Upper lobe of left lung (tissue), 6 donors: ENCODE measurements at regions not wholly inside any gene's neighbourhood (a gene's known extent, or its start where the extent isn't known, plus 50 kb on each side); places are given as distances from the start of the nearest gene placed in this dataset.
A peak's percentile ranks its signal among the peaks of the same experiment; 100 is the strongest.

Experiments used
- ATAC-seq, 2 donors: fragments of 200-7000 bp; cut with Tn5 transposase; one replicate each; pipeline ENCODE4 v1.9.1; 2022; ENCODE audit warnings: mild to moderate bottlenecking in 2 of 2, moderate library complexity in 2 of 2; ENCODE audit not compliant: low FRiP score in 2 of 2
- DNase-seq, 2 donors: peaks; one replicate each; pipeline ENCODE4 v3.0.0-alpha.2; 2019 to 2020
- H3K27ac ChIP-seq, 4 donors: fragments of 200-600 bp; sonication (generic); one replicate each; pipeline ENCODE4 v1.5.1; 2016 to 2019
- H3K27me3 ChIP-seq, 4 donors: fragments of 200-600 bp; sonication (generic); one replicate each; pipeline ENCODE4 v1.5.1; 2017 to 2019
- H3K36me3 ChIP-seq, 4 donors: fragments of 200-600 bp; sonication (generic); one replicate each; pipeline ENCODE4 v1.5.1; 2016 to 2019
- H3K4me1 ChIP-seq, 4 donors: fragments of 200-600 bp; sonication (generic); one replicate each; pipeline ENCODE4 v1.5.1; 2018 to 2019
- H3K4me3 ChIP-seq, 4 donors: fragments of 200-600 bp; sonication (generic); one replicate each; pipeline ENCODE4 v1.5.1; 2017 to 2019; ENCODE audit warnings: mild to moderate bottlenecking in 2 of 4, moderate library complexity in 1 of 4
- H3K9me3 ChIP-seq, 4 donors: fragments of 200-600 bp; sonication (generic); one replicate each; pipeline ENCODE4 v1.5.1; 2018 to 2019
- EP300 ChIP-seq, 4 donors: sonication (generic); formaldehyde crosslinking; IDR thresholded peaks; one replicate each; pipeline ENCODE4 v1.5.1; 2017; ENCODE audit warnings: antibody characterized with exemption in 4 of 4, control low read depth in 2 of 4
- POLR2A ChIP-seq, 4 donors: fragments of 450-650 bp; IDR thresholded peaks; one replicate each; pipeline ENCODE4 v1.5.1; 2016 to 2017; ENCODE audit warnings: antibody characterized with exemption in 4 of 4, mild to moderate bottlenecking in 2 of 4
- POLR2AphosphoS5 ChIP-seq, 2 donors: sonication (generic); formaldehyde crosslinking; IDR thresholded peaks; one replicate each; pipeline ENCODE4 v1.5.1; 2017; ENCODE audit warnings: antibody characterized with exemption in 2 of 2
- WGBS, 2 donors: methylation state at CpG; one replicate each; pipeline ENCODE4 v1.1.5; 2017 to 2018; 5-methylcytosine and 5-hydroxymethylcytosine counted together
- TF ChIP-seq, protein P1 (sequence below), 6 experiments: fragments of 450-650 bp in 4 of 6; fragments of 200-600 bp in 2 of 6; sonication (generic) in 2 of 6; IDR thresholded peaks; one replicate each; pipeline ENCODE4 v1.5.1; 2016 to 2019; ENCODE audit warnings: antibody characterized with exemption in 6 of 6
- donor health status: DM: no; HTN: no; CAD: no; lungs with moderate emphysema.
- donor health status: DM: no; HTN: yes; CAD: no; lungs with severe emphysema.

DNA sequence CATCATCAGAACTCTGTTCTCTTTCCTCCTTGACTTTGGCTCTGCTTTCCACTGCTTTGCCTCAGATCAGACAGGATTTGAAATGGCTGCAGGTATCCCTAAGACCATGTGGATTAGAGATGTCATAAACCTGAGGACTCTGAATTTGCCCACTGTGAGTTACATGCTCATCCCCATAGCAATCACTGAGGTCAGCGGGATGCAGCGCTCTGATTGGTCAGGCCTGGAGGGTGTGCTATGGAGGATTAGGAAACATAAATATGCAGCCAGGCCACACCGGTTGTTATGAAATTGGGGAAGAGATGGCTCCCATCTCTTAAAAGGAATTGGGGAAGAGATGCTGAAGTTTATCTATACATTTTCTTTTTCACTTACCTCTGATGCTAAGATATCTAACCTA, 73.7 kb upstream of the DNAJC10 start:
- no peaks in the 10 kb centered on the region for H3K9me3 ChIP-seq
- H3K36me3 ChIP-seq: no peaks in the 10 kb centered on the region
- no peak for TF ChIP-seq POLR2AphosphoS5 (IDR thresholded peaks at IDR 0.05)
- TF ChIP-seq EP300 (IDR thresholded peaks at IDR 0.05): no peak
- no peak overlapping the region for H3K27ac ChIP-seq
- WGBS, 2 donors: 64 to 66% methylated on average over 3 of the region's 3 CpGs
- no peaks in the 10 kb centered on the region for H3K27me3 ChIP-seq
- no peak overlapping the region for H3K4me3 ChIP-seq
- no peaks in the 10 kb centered on the region for H3K4me1 ChIP-seq
- DNase-seq (peak in 1 of 2 donors; percentile 53), ATAC-seq (peak in 1 of 2 donors; percentile 60)

DNA sequence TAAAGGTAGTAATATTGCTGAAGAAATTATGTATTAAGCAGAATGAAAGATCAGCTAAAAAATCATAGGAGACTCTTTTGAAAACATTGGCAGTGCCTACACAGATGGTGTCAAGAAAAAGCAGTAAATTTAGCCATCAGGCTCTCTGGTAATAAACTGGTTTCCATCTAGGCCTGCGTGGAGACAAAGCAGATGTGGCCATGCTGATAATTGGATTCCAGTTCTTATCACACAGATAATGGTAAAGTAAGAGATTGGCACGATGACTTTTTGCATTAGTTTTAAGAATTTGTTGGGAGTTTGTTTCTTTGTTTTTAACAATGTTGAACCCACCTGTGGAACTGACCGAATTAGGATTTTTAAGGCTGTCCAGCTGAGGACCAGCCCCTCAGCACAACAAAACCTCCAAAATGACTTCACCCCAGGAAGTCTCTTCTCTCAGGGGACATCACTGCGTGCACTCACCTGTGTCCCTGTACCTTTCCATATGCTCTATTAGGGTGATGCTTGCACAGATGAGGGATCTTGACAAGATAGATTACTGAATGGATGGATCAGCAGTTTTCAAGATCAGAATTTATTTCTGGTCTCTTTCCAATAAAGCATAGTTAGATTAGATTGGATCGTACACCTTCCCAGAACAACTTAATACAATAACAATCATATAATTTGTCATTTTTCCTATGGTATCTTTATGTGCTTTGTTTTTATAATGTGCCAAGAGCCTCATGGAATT, 69.1 kb upstream of the DNAJC10 start:
- ATAC-seq (no peak), DNase-seq (no peak)
- no peak overlapping the region for H3K27ac ChIP-seq
- no peaks in the 10 kb centered on the region for H3K36me3 ChIP-seq
- H3K4me1 ChIP-seq: peaks cover 0 to 3% (median 0%) of the 10 kb centered on the region in 4 donors
- H3K27me3 ChIP-seq: no peaks in the 10 kb centered on the region
- H3K4me3 ChIP-seq: no peak overlapping the region
- TF ChIP-seq EP300 (IDR thresholded peaks at IDR 0.05) (no peak), POLR2A (IDR thresholded peaks at IDR 0.05) (no peak), POLR2AphosphoS5 (IDR thresholded peaks at IDR 0.05) (no peak)
- TF ChIP-seq, protein P1, sequence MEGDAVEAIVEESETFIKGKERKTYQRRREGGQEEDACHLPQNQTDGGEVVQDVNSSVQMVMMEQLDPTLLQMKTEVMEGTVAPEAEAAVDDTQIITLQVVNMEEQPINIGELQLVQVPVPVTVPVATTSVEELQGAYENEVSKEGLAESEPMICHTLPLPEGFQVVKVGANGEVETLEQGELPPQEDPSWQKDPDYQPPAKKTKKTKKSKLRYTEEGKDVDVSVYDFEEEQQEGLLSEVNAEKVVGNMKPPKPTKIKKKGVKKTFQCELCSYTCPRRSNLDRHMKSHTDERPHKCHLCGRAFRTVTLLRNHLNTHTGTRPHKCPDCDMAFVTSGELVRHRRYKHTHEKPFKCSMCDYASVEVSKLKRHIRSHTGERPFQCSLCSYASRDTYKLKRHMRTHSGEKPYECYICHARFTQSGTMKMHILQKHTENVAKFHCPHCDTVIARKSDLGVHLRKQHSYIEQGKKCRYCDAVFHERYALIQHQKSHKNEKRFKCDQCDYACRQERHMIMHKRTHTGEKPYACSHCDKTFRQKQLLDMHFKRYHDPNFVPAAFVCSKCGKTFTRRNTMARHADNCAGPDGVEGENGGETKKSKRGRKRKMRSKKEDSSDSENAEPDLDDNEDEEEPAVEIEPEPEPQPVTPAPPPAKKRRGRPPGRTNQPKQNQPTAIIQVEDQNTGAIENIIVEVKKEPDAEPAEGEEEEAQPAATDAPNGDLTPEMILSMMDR (IDR thresholded peaks at IDR 0.05): no peak
- WGBS, 2 donors: 92 to 94% methylated on average over 5 of the region's 5 CpGs
- H3K9me3 ChIP-seq: no peaks in the 10 kb centered on the region

DNA sequence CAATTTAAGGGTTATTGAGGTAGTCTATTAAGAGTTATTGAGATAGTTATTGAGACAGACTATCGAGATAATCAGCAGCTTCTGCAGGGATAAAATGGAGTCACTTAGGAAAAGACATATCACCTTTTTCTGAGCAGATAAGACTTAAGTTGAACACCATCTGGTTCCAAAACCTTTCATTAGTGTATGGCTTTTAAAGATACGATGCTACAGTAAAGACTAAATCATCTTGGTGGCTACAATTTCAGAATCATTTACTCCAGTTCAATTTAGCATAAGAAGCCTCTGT, 68.6 kb upstream of the DNAJC10 start:
- 74 to 82% methylated on average over 2 of the region's 2 CpGs for WGBS, 2 donors
- no peak for ATAC-seq
- no peaks in the 10 kb centered on the region for H3K36me3 ChIP-seq
- TF ChIP-seq POLR2A (IDR thresholded peaks at IDR 0.05) (no peak), EP300 (IDR thresholded peaks at IDR 0.05) (no peak), POLR2AphosphoS5 (IDR thresholded peaks at IDR 0.05) (no peak)
- TF ChIP-seq, protein P1 (IDR thresholded peaks at IDR 0.05): no peak
- H3K9me3 ChIP-seq: no peaks in the 10 kb centered on the region
- H3K4me1 ChIP-seq: peaks cover 0 to 3% (median 0%) of the 10 kb centered on the region in 4 donors
- no peaks in the 10 kb centered on the region for H3K27me3 ChIP-seq
- no peak for DNase-seq
- no peak overlapping the region for H3K27ac ChIP-seq
- no peak overlapping the region for H3K4me3 ChIP-seq

DNA sequence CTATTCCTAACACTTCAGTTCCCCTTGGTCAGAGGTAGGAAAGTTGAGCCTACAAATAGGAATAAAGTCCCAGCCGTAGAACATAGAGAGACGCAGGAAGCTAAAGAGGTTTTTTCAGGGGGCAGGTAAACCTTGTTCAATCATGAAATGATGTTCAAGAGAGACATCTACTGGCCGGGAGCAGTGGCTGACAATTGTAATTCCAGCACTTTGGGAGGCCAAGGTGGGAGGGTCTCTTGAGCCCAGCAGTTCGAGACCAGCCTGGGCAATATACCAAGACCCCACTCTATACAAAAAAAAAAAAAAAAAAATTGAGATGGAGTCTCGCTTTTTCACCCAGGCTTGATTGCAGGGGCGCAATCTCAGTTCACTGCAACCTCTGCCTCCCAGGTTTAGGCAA, 66.7 kb upstream of the DNAJC10 start:
- 58 to 69% methylated on average over 6 of the region's 6 CpGs for WGBS, 2 donors
- no peak overlapping the region for H3K27ac ChIP-seq
- TF ChIP-seq POLR2AphosphoS5 (IDR thresholded peaks at IDR 0.05) (no peak), EP300 (IDR thresholded peaks at IDR 0.05) (no peak), POLR2A (IDR thresholded peaks at IDR 0.05) (no peak)
- TF ChIP-seq, protein P1 (IDR thresholded peaks at IDR 0.05): no peak
- ATAC-seq: no peak
- no peaks in the 10 kb centered on the region for H3K36me3 ChIP-seq
- no peak overlapping the region for H3K4me3 ChIP-seq
- peaks cover 0 to 3% (median 0%) of the 10 kb centered on the region in 4 donors for H3K4me1 ChIP-seq
- no peaks in the 10 kb centered on the region for H3K27me3 ChIP-seq
- DNase-seq: no peak
- H3K9me3 ChIP-seq: no peaks in the 10 kb centered on the region

DNA sequence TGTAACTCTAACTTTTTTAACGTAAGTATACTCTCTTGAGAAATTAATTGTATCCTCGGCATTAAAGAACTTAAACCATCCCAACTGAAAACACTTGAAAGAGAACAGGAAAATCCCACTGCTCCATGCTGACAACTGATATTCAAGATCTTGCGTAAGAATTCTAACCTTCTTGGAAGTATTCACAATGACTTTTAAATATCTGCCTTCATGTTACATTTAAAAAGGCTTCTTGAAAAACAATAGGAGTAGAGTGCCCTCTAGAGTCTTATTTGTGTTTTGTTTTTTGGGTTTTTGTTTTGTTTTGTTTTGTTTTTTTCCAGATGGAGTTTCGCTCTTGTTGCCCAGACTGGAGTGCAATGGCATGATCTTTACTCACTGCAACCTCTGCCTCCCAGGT, 65.4 kb upstream of the DNAJC10 start:
- Histone ChIP-seq H3K4me3 (no peak overlapping the region), H3K36me3 (no peaks in the 10 kb centered on the region), H3K4me1 (peaks cover 0 to 3% (median 0%) of the 10 kb centered on the region in 4 donors), H3K27me3 (no peaks in the 10 kb centered on the region), H3K27ac (no peak overlapping the region), H3K9me3 (no peaks in the 10 kb centered on the region)
- WGBS, 2 donors: 37 to 43% methylated on average over 4 of the region's 4 CpGs
- ATAC-seq (peak in 1 of 2 donors; percentile 86), DNase-seq (no peak)
- TF ChIP-seq, protein P1 (IDR thresholded peaks at IDR 0.05): peak in 4 of 6 experiments; percentile 23 to 56 (median 49)
- TF ChIP-seq EP300 (IDR thresholded peaks at IDR 0.05): no peak
